Brain microvascular endothelial cell (primary cell): ENCODE measurements at regions not wholly inside any gene's neighbourhood (a gene's known extent, or its start where the extent isn't known, plus 50 kb on each side); places are given as distances from the start of the nearest gene placed in this dataset.
"Not testable (repeated sequence)": the region's sequence is repeated elsewhere in the genome, so short reads cannot be mapped to it uniquely, and the experiment has no call there.

ENCODE experiments used
- DNase-seq: peaks from one replicate; pipeline ENCODE4 v3.0.0-alpha.2; 2020
- H3K27ac ChIP-seq: fragments of 250-450 bp; sonication (Bioruptor Pico); 2 replicates; pipeline ENCODE4 v1.5.1; 2020; ENCODE audit warnings: mild to moderate bottlenecking, moderate library complexity
- H3K27me3 ChIP-seq: fragments of 250-450 bp; sonication (Bioruptor Pico); replicated peaks from 2 replicates; pipeline ENCODE4 v1.5.1; 2020; ENCODE audit warnings: mild to moderate bottlenecking
- H3K36me3 ChIP-seq: fragments of 250-450 bp; sonication (Bioruptor Pico); replicated peaks from 2 replicates; pipeline ENCODE4 v1.5.1; 2020; ENCODE audit warnings: mild to moderate bottlenecking
- H3K4me3 ChIP-seq: 2 replicates; pipeline ENCODE4 v1.5.1; 2011; ENCODE audit warnings: low read depth, mild to moderate bottlenecking, control low read depth, low read length, moderate library complexity
- CTCF ChIP-seq: IDR thresholded peaks from 2 replicates; pipeline ENCODE4 v1.5.1; 2011; ENCODE audit warnings: low read depth, mild to moderate bottlenecking, moderate library complexity, low read length, control low read depth, inconsistent platforms; ENCODE audit errors: missing control alignments
- in situ Hi-C: cut with HindIII; loops from 2 replicates; pipeline ENCODE4 v1.10.0; 2017; ENCODE audit warnings: low sequenced_read_pairs, low pct_ligation_motif_present

- no peaks in the 10 kb centered on the region for H3K36me3 ChIP-seq
- no peak for TF ChIP-seq CTCF
These were observed 51.3 kb upstream of the SUB1 start for GRCh38 chr5:32534041-32534440.

GRCh38 chr5:32531885-32532520 lies 53.4 kb upstream of the SUB1 start:
- TF ChIP-seq CTCF: no peak
- H3K36me3 ChIP-seq: no peaks in the 10 kb centered on the region
- H3K27me3 ChIP-seq: no peaks in the 10 kb centered on the region
- no peak overlapping the region for H3K4me3 ChIP-seq
- DNase-seq: peak; percentile 76
- in situ Hi-C loops: no loop called here
- peak overlapping the region; percentile 40 for H3K27ac ChIP-seq

More at GRCh38 chr5:32534041-32534440, 51.3 kb upstream of the SUB1 start:
- in situ Hi-C loops: no loop called here
- H3K27ac ChIP-seq: no peak overlapping the region
- no peak overlapping the region for H3K4me3 ChIP-seq
- DNase-seq: no peak
- H3K27me3 ChIP-seq: no peaks in the 10 kb centered on the region

GRCh38 chr5:32527321-32527720 lies 58.0 kb upstream of the SUB1 start:
- DNase-seq, H3K4me3 ChIP-seq, H3K36me3 ChIP-seq, H3K27me3 ChIP-seq, in situ Hi-C loops, H3K27ac ChIP-seq: not testable (repeated sequence)

GRCh38 chr5:32526810-32527209 lies 58.5 kb upstream of the SUB1 start:
- no peak for DNase-seq
- H3K4me3 ChIP-seq: no peak overlapping the region
- no peak for TF ChIP-seq CTCF
- no peaks in the 10 kb centered on the region for H3K36me3 ChIP-seq
- H3K27me3 ChIP-seq: no peaks in the 10 kb centered on the region
- H3K27ac ChIP-seq: no peak overlapping the region
- in situ Hi-C loops: no loop called here

- Histone ChIP-seq H3K27me3 (no peaks in the 10 kb centered on the region), H3K4me3 (no peak overlapping the region), H3K27ac (no peak overlapping the region), H3K36me3 (no peaks in the 10 kb centered on the region)
- in situ Hi-C loops: no loop called here
- TF ChIP-seq CTCF: peak; percentile 31
- DNase-seq: no peak
These were observed 61.7 kb upstream of the SUB1 start for GRCh38 chr5:32523625-32524024.

GRCh38 chr5:32522429-32523143 lies 62.8 kb upstream of the SUB1 start:
- no peaks in the 10 kb centered on the region for H3K27me3 ChIP-seq
- H3K36me3 ChIP-seq: no peaks in the 10 kb centered on the region
- DNase-seq: peak; percentile 70
- no peak overlapping the region for H3K27ac ChIP-seq
- no peak overlapping the region for H3K4me3 ChIP-seq
- no peak for TF ChIP-seq CTCF
- in situ Hi-C loops: no loop called here
